Gastrocnemius medialis (tissue), 4 donors: ENCODE measurements at regions not wholly inside any gene's neighbourhood (a gene's known extent, or its start where the extent isn't known, plus 50 kb on each side); places are given as distances from the start of the nearest gene placed in this dataset.

Experiments used
- POLR2A ChIP-seq, 2 donors: fragments of 450-650 bp; IDR thresholded peaks; one replicate each; pipeline ENCODE4 v1.6.1; 2017; ENCODE audit warnings: antibody characterized with exemption in 2 of 2, mild to moderate bottlenecking in 2 of 2, moderate library complexity in 2 of 2
- TF ChIP-seq, protein P1 (sequence below), 5 experiments: fragments of 450-650 bp in 3 of 5; fragments of 200-600 bp in 2 of 5; sonication (generic) in 2 of 5; IDR thresholded peaks in 4 of 5; conservative IDR thresholded peaks in 1 of 5; 1 replicate in 4 of 5; 2 replicates in 1 of 5; pipeline ENCODE4 v1.5.1; 2016 to 2019; ENCODE audit warnings: antibody characterized with exemption in 5 of 5, mild to moderate bottlenecking in 3 of 5, moderate library complexity in 3 of 5

DNA sequence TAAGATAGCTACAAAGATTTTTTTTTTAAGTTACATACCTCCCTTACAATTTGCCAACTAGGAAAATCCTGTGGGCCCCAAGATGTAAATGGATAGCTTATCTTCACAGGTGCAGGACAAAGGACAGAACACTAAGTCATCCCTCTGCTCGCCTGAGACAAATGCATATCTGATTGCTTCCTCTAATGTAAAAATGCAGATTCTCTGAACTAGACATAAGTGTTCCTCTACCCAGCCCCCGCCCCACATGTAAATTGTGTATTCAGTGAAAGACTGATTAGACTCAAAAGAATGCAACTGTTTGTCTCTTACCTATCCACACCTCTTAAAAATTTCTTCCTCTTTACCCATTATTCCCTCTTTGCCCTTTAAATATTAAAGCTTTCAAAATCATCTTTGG, 96.5 kb downstream of the CYP26B1 start:
- TF ChIP-seq, protein P1, sequence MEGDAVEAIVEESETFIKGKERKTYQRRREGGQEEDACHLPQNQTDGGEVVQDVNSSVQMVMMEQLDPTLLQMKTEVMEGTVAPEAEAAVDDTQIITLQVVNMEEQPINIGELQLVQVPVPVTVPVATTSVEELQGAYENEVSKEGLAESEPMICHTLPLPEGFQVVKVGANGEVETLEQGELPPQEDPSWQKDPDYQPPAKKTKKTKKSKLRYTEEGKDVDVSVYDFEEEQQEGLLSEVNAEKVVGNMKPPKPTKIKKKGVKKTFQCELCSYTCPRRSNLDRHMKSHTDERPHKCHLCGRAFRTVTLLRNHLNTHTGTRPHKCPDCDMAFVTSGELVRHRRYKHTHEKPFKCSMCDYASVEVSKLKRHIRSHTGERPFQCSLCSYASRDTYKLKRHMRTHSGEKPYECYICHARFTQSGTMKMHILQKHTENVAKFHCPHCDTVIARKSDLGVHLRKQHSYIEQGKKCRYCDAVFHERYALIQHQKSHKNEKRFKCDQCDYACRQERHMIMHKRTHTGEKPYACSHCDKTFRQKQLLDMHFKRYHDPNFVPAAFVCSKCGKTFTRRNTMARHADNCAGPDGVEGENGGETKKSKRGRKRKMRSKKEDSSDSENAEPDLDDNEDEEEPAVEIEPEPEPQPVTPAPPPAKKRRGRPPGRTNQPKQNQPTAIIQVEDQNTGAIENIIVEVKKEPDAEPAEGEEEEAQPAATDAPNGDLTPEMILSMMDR (IDR thresholded peaks at IDR 0.05 in 4 of 5, conservative IDR thresholded peaks at IDR 0.05 in 1 of 5): no peak
- TF ChIP-seq POLR2A (IDR thresholded peaks at IDR 0.05): no peak
